ENCODE measurements at regions not wholly inside any gene's neighbourhood (a gene's known extent, or its start where the extent isn't known, plus 50 kb on each side); places are given as distances from the start of the nearest gene placed in this dataset.

GRCh38 chr18:44464398-44465180 is 216.1 kb upstream of the SETBP1 start:
- TF ChIP-seq CTCF (IDR thresholded peaks at IDR 0.05): no peak
- TF ChIP-seq POLR2A (IDR thresholded peaks at IDR 0.05): no peak
